Daoy (cell line): ENCODE measurements at regions not wholly inside any gene's neighbourhood (a gene's known extent, or its start where the extent isn't known, plus 50 kb on each side); places are given as distances from the start of the nearest gene placed in this dataset.

Source experiments
- DNase-seq: peaks from one replicate; pipeline ENCODE4 v3.0.0-alpha.2; 2015; ENCODE audit warnings: low read depth

DNA sequence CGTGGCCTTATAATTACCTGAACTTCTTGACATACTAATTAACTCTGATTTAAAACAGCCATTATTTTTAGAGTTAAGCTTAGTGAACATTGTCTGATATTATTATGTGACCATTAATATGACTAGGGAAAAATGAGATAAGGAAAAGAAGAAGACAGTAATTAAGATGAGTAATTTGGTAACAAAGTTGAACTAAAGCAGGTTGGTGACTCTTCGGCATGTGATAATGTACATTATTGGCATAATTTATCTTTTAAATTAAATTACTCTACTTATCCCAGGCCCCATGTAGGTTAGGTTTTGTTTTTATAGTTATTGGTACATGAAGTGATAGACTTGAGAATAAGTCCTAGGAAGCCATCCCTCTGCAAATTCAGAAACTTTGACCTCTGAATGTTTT, 249.7 kb upstream of the CFAP20DC start:
- DNase-seq = no peak

DNA sequence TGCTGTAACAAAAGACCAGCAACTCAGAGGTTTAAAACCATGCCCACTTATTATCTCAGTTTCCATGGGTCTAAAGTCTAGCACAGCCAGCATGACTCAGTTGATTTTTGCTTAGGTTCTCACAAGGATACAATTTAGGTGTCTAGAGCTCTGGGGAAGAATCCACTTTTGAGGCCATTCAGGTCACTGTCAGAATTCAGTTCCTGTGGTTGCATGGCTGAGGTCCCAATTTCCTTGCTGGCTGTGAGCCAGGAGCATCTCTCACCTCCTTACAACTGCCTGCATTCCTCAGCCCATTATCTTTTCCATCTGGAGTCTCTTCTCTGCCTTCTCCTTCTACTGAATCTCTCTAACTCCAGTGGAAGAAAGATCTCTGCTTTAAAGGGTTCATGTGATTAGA, 240.5 kb upstream of the CFAP20DC start:
- no peak for DNase-seq

DNA sequence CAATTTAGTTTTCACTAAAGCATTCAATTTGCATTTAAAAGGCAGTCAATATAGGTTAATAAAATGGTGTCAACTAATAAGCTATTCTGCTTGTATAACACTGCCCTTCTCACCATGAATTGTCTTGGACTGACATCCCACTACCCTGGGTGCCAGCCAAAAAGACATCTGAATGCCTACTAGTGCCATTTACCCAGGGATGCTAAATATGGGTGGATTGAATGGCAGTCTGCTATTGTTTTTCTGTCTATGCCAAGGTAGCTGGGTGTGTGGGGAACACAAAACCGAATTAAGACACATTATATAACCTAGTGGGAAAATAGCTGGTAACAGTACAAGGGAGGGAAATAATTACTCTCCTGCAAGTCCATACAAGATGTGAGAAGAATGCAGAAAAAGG, 240.0 kb upstream of the CFAP20DC start:
- DNase-seq = no peak

DNA sequence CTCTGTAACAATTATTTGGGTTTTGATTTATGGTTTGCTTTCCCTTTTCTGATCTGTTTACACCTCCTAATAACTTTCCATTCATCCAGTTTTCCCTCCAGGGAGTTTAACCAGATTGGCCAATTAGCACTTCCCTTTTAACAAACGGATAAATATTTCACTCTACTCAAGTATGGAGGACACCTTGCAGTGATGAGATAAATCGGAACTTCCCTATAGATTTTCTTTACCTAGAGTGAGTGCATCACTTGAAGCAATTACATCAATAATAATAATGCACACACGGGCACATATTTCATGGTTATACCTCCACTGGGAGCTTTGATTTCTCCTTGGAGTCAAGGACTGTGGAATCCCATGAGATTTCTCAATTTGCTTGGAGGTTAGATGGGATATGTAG, 239.1 kb upstream of the CFAP20DC start:
- DNase-seq = no peak

DNA sequence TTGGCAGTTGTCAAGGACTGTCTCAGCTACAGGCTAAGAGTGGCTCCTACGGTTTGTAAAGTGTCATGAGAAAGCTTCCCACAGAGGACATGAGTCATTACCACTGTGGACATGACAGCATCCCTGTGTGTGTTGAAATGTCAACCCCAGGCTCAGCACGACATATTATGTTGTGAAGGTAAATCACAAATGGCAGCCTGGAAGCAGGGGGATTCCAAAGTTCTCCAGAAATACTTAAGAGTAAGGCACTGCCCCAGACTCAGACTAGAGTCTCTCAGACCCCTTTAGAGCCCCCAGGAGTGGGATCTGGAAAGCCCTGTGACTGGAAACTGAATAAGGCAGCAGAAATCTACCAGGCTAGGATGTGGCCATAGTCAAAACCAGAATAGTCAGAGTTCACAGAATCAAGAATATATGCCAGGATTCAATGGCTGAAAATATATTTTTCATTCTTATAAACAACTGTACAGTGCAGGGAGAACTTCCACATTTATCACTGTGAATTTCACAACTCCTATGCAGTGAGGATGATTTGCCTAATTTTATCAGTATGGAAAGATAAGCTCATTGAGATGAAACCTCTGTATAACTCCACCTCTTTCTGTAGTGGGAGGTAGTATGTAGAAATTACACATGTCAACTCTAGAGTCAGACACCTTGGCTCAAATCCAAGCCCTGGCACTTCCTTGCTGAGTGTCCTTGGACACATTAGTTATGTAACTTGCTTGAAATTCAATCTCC, 237.1 kb upstream of the CFAP20DC start:
- DNase-seq = peak; percentile 27

DNA sequence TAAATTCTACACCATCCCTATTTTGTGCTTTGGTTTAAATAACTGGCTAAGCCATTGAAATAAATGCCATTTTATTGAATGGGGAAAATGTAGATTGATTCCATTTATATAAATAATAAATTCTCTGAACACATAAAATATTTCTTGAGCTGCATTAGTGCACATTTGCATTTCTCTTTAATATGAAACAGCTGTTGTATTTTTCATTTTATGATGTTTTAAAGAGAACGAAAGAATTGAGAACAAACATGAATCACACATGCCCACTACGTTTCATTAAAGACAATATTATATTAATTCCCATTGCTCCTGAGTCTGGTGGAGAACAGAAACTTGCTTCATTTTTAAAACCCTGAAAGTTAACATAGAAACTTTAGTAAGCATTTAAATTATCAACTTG, 235.7 kb upstream of the CFAP20DC start:
- DNase-seq = no peak

DNA sequence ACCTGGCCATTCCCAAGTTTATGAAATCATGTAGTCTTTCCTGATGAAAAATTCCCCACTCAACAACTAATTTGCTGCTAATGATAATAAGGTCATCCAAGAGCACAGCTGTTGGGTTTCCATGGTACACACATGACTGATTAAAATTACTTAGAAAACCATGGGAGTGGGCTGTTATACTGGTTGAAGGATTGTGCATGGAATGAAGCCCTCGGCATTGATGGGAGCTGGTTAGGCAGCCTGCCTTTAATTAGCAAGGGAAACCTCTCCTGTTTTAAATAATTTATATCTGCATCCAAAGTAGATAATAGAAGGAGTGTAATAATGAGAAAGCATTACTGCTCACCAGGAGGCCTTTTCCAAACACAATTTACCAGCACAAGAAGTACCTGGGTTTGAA, 235.1 kb upstream of the CFAP20DC start:
- DNase-seq = no peak

DNA sequence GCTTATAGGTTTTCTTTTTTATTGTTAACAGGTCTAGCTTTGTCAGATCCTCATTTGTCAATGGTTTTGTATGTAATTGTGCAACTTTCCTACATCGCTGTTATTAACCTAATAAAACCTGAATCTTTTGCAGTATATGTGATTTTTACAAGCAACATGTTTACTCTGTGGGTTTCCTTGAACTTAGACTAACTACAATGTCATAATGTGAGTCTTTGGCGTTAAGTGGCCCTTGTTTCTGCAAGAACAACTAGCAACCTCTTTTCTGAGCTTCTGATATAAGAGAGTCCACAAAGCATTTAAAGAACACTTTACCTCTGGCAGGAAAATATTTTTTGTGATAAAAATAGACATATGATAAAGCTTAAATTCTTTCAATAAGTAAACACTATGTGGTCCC, 230.3 kb upstream of the CFAP20DC start:
- no peak for DNase-seq

DNA sequence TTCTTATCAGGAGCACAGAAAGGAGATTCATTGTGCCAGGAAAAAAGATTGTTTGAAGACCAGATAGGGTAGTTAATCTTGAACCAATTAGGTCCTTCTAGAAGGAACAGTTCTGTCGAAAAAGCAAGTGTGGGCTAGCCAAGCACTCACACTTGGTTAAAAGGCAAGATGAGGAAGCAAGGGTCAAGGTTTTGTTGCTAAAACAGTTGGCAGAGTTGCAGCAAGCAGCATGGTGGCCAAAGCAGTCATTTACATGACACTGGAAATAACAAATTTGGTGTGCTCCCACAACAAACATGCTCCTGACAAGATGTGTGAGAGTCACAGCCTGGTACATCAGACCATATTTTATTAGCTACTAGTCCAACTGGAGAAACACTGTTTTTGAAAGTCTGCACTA, 228.0 kb upstream of the CFAP20DC start:
- no peak for DNase-seq

DNA sequence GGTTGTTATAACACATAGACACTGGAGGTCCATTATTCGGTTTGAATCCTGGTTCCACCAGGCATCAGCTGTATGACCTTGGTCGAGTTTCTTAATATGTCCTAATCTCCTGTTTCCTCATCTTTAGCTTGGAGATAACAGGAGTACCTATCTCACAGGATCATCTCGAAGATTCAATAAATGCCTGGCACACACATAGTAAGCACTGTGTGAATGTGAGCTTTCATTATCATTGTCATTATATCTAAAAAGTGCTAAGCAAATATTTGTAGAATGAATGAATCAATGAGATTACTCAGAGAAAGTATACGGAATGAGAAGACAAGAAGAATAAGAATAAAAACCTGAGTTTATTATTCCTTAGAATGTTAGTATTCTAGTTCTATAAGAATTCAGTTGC, 227.4 kb upstream of the CFAP20DC start:
- DNase-seq = no peak

DNA sequence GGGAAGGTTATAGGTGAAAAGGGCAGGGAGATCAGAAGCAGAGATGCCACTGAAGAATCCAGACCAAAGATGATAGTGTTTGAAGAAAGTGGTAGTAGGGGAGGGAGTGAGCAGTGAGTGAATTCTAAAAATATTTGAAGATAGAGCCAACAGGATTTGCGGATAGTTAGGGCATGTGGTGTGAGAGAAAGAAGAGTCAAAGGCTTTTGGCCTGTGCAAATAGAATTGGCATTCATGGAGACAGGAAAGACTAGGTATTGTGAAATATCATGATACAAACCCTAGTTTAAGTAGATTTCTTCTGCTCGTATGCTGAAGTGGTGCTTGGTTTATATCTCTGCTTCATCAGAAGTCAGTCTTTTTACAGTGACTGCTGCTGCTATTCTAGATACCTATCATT, 224.2 kb upstream of the CFAP20DC start:
- no peak for DNase-seq

DNA sequence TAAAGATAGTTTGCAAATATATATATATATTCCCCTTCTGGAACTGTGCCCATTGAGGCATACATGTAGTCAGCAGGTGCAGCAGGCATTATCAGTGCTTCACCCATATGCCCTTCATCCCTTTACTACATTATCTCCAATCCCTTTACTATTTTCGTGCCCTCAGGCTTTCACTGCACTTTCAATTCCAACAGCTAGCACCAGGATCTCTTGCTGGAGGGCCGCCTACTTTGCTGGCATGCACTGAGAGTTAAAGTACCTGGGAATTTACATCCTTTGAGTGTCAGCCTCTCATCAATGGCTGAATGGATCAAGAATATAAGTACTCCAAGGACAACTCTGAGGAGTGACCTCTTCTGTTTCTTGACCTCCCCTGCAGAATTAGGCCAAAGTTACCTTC, 222.1 kb upstream of the CFAP20DC start:
- DNase-seq = no peak

DNA sequence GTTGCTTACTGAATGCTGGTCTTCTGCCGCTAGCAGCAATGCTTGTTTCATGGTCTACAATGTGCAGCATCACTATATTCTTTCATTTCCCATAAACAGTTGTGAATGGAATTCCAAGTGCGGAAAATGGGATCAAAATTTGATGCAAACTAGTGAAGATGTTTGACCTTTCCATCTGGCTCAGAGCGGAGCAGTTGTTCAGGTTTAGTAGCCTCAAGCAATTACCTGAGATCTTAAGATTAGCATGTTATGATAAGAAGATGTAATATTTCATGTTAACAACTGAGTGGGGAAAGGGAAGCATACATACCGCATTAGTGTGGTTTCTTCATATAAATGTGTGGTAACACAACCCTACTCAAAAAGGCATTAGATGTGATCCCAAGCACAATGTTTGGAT, 221.1 kb upstream of the CFAP20DC start:
- DNase-seq = no peak

DNA sequence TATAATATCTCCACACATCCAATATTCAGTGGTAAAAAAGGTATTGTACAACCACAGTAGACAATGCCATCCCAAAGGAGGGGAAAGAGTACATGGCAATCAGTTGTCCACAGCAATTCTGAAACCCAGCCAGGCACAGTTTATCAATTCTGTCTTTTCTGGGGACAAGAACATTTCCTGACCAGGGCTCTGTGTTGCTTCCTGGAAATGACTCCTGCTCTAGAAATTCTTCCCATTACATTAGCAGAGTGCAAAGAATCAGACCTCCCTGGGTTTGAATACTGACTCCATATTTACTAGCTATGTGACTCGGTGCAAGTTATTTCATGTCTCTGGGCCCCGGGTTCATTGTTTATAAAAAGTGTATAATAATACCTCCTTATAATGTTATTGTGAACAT, 220.4 kb upstream of the CFAP20DC start:
- no peak for DNase-seq

DNA sequence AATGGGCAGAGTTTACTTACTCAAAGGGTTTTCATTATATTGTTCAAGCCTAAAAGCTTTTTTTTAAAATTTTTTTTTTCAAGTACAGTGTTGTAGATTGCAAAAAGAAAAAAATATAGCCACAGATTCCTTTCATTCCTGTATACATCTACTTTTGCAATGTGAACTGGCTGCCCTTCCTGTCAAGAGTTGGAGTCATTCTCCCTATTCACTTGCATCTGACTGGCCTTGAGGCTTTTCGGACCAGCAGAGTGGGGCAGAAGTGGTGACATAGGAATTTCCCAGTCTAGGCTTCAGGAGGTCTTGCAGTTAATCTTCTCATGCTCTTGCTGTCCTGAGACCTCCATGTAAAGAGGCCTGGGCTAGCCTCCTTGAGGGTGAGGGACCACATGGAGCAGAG, 218.3 kb upstream of the CFAP20DC start:
- DNase-seq = no peak

DNA sequence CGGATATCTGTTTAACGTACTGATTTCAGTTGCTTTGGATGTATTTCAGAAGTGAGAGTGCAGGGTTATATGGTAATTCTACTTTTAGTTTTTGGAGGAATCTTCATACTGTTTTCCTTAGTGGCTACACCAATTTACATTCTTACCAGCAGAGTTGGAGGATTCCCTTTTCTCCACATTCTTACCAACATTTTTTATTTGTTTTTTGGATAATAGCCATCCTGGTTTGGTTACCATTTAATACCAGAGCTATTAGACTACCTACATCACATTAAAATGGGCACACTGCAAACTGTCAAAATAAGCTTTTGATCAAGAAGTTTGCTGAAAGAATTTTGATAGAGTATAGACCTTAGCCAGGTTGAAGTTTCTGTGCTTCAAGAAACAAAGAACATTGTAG, 217.2 kb upstream of the CFAP20DC start:
- no peak for DNase-seq

DNA sequence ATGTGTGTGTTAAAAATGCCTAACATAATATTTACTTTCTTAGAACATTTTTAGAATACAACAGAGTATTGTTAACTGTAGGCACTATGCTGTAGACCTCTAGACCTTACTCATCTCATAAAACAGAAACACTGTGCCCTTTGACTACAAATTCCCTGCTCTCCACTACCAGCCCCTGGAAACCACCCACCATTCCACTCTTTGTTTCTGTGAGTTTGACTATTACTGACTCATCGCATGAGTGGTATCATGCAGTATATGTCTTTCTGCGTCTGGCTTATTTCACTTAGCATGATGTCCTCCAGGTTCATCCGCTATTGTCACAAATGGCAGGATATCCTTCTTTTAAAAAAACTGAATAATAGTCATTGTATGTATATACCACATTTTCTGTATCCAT, 216.7 kb upstream of the CFAP20DC start:
- peak; percentile 7 for DNase-seq

DNA sequence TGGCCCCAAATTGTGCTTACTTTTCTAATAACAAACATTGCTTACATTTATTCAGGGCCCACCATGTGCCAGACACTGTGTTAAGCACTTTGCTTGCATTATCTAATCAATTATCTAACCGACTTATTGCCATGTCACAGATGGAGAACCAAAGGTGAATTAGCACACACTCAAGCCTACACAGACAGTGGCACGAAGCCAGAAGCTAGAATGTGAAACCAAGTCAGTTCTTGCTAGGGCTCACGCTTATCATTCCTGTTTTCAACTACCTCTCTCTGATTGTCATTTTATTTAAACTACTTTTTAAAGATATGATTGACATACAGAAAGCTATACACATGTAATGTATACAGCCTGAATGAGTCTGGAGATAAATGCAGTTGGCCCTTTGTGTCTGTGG, 215.7 kb upstream of the CFAP20DC start:
- peak; percentile 10 for DNase-seq

DNA sequence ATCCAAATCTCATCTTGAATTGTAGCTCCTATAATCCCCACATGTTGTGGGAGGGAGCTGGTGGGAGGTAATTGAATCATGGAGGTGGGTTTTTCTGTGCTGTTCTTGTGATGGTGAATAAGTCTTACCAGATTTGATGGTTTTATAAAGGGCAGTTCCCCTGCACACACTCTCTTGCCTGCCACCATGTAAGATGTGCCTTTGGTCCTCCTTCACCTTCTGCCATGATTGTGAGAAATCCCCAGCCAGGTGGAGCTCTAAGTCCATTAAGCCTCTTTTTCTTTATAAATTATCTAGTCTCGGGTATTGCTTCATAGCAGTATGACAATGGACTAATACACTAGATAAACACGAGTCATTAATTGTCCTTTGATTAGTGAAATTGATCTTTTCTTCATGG, 214.5 kb upstream of the CFAP20DC start:
- no peak for DNase-seq

DNA sequence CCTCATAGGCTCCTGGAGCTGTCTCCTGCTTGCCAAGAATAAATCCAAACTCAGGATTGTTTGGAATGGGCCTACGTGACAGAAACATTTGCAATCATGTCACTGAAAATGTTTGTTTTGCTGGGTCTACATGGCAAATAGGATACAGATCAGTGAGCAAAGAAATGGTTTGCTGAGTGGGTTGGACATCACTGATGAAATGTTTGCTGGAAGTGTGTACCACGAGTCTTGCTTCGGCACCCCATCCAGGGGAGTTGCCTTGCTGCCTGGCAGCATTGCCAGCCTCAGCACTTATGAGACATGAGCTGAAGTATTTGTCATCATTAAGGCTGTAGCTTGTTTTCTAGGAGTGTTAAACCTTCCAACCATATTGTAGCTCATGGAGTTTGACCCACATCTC, 213.3 kb upstream of the CFAP20DC start:
- no peak for DNase-seq

DNA sequence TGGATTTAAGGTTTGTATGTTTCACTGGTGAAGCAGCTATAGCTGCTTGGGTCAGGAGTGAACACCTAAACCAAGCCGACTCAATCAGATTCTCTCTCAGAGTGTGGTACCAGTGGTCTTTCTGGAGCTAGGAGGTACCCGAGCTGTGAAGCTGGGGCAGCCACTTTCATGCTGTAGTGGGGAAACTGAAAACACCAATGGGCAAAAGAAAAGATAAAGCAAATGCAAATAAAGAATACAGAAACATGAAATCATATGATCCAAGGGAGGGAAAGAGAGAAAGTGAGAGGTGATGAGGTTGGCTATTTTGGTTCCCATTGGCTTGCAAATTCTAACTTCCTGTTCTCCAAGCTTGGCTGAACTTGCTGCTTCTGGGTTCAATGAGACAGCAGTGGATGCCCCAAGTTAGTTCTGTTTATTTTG, 212.3 kb upstream of the CFAP20DC start:
- DNase-seq = no peak

DNA sequence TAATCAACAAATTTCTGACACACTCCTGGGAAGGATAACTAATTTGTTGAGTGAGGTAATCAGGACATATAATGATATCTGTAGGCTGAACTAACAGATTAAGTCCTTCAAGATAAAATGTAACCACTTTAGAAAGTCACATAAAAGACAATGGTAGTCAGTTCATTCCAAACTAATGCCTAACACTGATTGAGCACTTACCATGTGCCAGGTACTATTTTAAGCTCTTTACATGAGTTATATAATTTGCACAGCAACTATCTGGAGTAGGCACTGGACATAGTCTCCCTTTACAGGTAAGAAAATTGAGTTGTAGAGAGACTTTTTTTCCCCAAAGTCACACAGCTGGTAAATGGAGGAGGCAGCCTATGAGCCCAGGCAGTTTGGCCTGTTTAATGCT, 211.2 kb upstream of the CFAP20DC start:
- no peak for DNase-seq

DNA sequence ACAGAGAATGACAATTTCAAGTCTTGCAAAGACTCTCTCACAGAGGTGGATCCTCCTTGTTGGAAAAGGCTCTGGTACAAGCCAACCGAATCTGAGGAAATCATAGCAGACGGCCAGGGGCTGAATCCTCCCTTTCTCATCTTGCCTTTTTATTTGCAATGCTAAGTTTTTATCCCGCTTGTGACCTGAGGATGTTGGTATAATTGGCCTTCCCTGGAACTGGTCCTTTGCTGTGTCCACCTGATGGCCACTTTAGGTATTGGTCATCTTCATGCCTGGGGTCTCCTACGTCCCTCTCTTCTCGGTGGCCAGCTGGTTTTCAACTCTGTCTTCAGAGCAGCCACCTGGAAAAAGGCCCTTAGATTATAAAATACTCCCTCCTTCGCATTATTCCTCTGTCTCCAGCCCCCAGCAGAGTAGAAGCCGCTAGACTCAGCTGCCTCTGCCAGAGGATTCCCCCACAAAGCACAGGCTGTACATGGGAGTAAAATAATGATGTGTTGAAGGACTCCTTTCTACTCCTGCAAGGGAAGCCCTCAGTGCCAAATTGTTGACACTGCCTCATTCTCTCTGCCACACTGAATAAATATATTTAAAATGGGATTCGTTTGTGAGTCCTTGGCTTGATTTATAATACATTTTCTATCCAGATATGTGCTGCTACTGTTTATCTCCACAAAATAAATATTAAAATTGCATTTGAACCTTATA, 208.9 kb upstream of the CFAP20DC start:
- no peak for DNase-seq

DNA sequence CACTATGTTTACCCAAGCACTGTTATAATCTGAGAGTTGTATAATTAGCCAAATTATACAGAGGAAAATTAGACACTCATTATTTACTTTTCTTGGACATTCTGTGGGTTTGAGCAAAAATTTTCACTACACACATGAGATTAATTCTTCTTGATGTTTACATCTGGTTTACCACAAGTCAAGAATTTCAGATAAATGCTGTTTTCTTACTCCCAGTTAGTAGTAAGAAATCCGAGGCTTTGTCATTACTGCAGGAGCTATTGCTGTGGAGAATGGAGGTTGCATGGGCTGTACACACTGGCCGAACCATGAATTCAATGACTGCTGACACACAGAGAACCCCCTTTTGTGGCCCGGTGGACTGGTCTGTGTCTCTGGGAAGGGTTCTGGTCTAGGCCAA, 207.7 kb upstream of the CFAP20DC start:
- DNase-seq = no peak
